ENCODE measurements at regions not wholly inside any gene's neighbourhood (a gene's known extent, or its start where the extent isn't known, plus 50 kb on each side); places are given as distances from the start of the nearest gene placed in this dataset.

- Histone ChIP-seq H3K27ac (no peak overlapping the region), H3K9ac (ENCODE audit: low read depth in 2 of 2, low read length in 2 of 2) (no peak overlapping the region), H3K27me3 (no peaks in the 10 kb centered on the region), H3K4me3 (no peak overlapping the region), H3K9me3 (no peaks in the 10 kb centered on the region), H3K4me1 (no peaks in the 10 kb centered on the region), H3K36me3 (no peaks in the 10 kb centered on the region)
- TF ChIP-seq, protein P1, sequence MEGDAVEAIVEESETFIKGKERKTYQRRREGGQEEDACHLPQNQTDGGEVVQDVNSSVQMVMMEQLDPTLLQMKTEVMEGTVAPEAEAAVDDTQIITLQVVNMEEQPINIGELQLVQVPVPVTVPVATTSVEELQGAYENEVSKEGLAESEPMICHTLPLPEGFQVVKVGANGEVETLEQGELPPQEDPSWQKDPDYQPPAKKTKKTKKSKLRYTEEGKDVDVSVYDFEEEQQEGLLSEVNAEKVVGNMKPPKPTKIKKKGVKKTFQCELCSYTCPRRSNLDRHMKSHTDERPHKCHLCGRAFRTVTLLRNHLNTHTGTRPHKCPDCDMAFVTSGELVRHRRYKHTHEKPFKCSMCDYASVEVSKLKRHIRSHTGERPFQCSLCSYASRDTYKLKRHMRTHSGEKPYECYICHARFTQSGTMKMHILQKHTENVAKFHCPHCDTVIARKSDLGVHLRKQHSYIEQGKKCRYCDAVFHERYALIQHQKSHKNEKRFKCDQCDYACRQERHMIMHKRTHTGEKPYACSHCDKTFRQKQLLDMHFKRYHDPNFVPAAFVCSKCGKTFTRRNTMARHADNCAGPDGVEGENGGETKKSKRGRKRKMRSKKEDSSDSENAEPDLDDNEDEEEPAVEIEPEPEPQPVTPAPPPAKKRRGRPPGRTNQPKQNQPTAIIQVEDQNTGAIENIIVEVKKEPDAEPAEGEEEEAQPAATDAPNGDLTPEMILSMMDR (IDR thresholded peaks at IDR 0.05): no peak
- intact Hi-C loops (cut with DNase I): loop anchor here (10.0 kb wide), 1 partner anchor 475 kb away; no protein-coding TSS in a partner anchor
- no peak for DNase-seq
These were observed 311.4 kb upstream of the ATP2B1 start for GRCh38 chr12:90020014-90020413.

DNA sequence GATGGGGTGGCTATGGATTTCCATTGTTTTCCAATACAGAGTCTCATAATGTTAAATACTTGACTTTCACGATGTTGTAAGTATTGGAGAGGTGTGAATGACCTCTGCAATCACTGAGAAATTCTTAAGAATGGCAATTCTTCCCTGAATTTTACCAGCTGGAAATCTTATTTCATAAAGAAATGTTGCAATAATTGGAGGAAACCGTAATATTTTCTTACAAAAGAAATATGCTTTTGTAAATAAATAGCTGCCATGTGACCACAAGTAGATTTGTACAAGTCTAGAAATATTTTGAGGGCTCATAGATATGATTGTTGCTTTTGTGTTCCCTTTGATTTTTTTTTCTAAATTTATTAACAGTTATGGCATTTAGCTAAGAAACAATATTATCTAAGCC, 308.7 kb upstream of the ATP2B1 start:
- no peaks in the 10 kb centered on the region for H3K36me3 ChIP-seq
- no peak overlapping the region for H3K9ac ChIP-seq (ENCODE audit: low read depth in 2 of 2, low read length in 2 of 2)
- H3K9me3 ChIP-seq: no peaks in the 10 kb centered on the region
- no peaks in the 10 kb centered on the region for H3K4me1 ChIP-seq
- no peak overlapping the region for H3K4me3 ChIP-seq
- no peak for DNase-seq
- intact Hi-C loops (cut with DNase I): no loop called here
- TF ChIP-seq, protein P1 (IDR thresholded peaks at IDR 0.05): no peak
- no peak overlapping the region for H3K27ac ChIP-seq
- H3K27me3 ChIP-seq: no peaks in the 10 kb centered on the region

DNA sequence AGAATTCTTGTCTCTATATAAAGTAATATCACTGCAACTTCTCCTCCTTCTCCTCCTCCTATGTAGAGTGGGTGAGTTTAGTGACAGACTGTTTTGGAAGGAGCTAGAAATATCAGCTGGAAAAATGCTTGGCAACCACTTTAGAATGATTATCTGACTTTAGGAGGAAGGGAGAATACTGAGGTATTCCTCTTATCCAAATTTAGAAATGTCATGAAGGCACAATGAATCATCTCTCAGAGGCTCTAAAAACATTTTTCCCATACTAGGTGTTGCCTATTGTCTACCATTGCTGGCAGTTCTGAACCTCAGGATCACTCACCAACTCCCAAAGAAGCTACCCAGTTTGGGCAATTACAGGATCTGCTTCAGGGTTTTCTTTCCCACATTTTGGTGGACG, 306.6 kb upstream of the ATP2B1 start:
- Histone ChIP-seq H3K27me3 (no peaks in the 10 kb centered on the region), H3K27ac (no peak overlapping the region), H3K9ac (ENCODE audit: low read depth in 2 of 2, low read length in 2 of 2) (no peak overlapping the region), H3K4me3 (no peak overlapping the region), H3K4me1 (no peaks in the 10 kb centered on the region), H3K36me3 (no peaks in the 10 kb centered on the region), H3K9me3 (no peaks in the 10 kb centered on the region)
- intact Hi-C loops (cut with DNase I): no loop called here
- TF ChIP-seq, protein P1 (IDR thresholded peaks at IDR 0.05): no peak
- DNase-seq: no peak

DNA sequence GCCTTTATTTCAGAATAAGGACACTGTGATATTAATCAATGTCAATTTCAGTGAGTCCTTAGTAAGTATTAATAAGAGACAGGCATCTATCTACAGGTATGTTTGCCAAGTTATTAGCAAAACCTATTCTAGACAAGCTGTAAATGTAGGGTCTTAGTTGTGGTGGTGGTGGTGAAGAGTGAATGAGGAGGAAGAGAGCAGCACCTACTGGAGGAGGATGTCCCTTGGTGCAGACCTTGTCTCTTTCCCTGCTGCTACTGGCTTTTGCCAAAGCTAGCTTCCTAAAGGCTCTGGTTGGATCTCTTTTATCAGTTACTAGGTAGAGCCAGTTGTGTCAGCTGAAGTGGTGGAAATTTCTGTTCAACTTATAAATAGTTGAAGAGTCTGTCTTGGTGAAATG, 304.8 kb upstream of the ATP2B1 start:
- Histone ChIP-seq H3K9me3 (no peaks in the 10 kb centered on the region), H3K36me3 (no peaks in the 10 kb centered on the region), H3K4me1 (no peaks in the 10 kb centered on the region), H3K9ac (ENCODE audit: low read depth in 2 of 2, low read length in 2 of 2) (no peak overlapping the region), H3K27ac (no peak overlapping the region), H3K27me3 (no peaks in the 10 kb centered on the region), H3K4me3 (no peak overlapping the region)
- no peak for DNase-seq
- TF ChIP-seq, protein P1 (IDR thresholded peaks at IDR 0.05): no peak
- intact Hi-C loops (cut with DNase I): no loop called here

DNA sequence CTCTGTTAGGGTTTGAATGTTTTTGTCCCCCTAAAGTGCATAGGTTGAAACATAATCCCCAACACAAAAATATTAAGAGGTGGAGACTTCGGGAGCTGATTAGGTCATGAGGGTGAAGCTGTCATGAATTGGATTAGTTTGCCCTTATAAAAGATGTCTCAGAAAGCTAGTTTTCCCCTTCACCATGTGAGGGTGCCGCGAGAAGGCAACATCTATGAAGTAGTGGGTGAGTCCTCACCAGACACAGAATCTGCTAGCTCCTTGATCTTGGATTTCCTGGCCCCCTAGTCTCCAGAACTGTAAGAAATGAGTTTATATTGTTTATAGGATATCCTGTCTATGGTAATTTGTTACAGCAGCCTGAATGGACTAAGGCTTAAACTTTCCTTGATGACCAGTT, 301.5 kb upstream of the ATP2B1 start:
- TF ChIP-seq, protein P1 (IDR thresholded peaks at IDR 0.05): no peak
- H3K36me3 ChIP-seq: no peaks in the 10 kb centered on the region
- no peaks in the 10 kb centered on the region for H3K27me3 ChIP-seq
- no peak overlapping the region for H3K9ac ChIP-seq (ENCODE audit: low read depth in 2 of 2, low read length in 2 of 2)
- no peaks in the 10 kb centered on the region for H3K9me3 ChIP-seq
- DNase-seq: no peak
- H3K4me3 ChIP-seq: no peak overlapping the region
- intact Hi-C loops (cut with DNase I): no loop called here
- H3K27ac ChIP-seq: no peak overlapping the region
- no peaks in the 10 kb centered on the region for H3K4me1 ChIP-seq

- Histone ChIP-seq H3K9me3 (no peaks in the 10 kb centered on the region), H3K27me3 (no peaks in the 10 kb centered on the region), H3K36me3 (no peaks in the 10 kb centered on the region), H3K4me1 (no peaks in the 10 kb centered on the region), H3K4me3 (no peak overlapping the region), H3K27ac (no peak overlapping the region), H3K9ac (ENCODE audit: low read depth in 2 of 2, low read length in 2 of 2) (no peak overlapping the region)
- no peak for DNase-seq
- intact Hi-C loops (cut with DNase I): no loop called here
- TF ChIP-seq, protein P1 (IDR thresholded peaks at IDR 0.05): no peak
These were observed 299.6 kb upstream of the ATP2B1 start for GRCh38 chr12:90008277-90008676.

All from colonic mucosa (tissue), 4 donors.